Astrocyte (in vitro differentiated cells and primary cell): ENCODE measurements at regions not wholly inside any gene's neighbourhood (a gene's known extent, or its start where the extent isn't known, plus 50 kb on each side); places are given as distances from the start of the nearest gene placed in this dataset.

Experiments used
- DNase-seq: peaks from one replicate; pipeline ENCODE4 v3.0.0-alpha.2; 2010; ENCODE audit warnings: low read depth
- FAIRE-seq: peaks from 2 replicates; lab custom pipeline; 2011; peaks lifted over from hg19 to GRCh38; lab: Jason Lieb, UNC
- H2AFZ ChIP-seq: 2 replicates; pipeline ENCODE4 v1.6.0; 2012; ENCODE audit warnings: low read depth, low read length, inconsistent platforms
- H3K27ac ChIP-seq: 2 replicates; pipeline ENCODE4 v1.5.1; 2011; ENCODE audit warnings: low read depth, low read length, inconsistent platforms
- H3K27me3 ChIP-seq: 2 replicates; pipeline ENCODE4 v1.6.0; 2011; ENCODE audit warnings: low read length, inconsistent platforms; ENCODE audit not compliant: insufficient read depth
- H3K36me3 ChIP-seq: 2 replicates; pipeline ENCODE4 v1.5.1; 2011; ENCODE audit warnings: low read length, inconsistent platforms; ENCODE audit not compliant: insufficient read depth
- H3K4me1 ChIP-seq: 2 replicates; pipeline ENCODE4 v1.5.1; 2011; ENCODE audit warnings: low read length, inconsistent platforms; ENCODE audit not compliant: insufficient read depth
- H3K4me2 ChIP-seq: 2 replicates; pipeline ENCODE4 v1.6.0; 2012; ENCODE audit warnings: low read length, inconsistent platforms
- H3K4me3 ChIP-seq: 2 replicates; pipeline ENCODE4 v1.5.1; 2011; ENCODE audit warnings: low read depth, mild to moderate bottlenecking, low read length, inconsistent platforms; ENCODE audit not compliant: insufficient read depth
- H3K79me2 ChIP-seq: 2 replicates; pipeline ENCODE4 v1.6.0; 2012; ENCODE audit warnings: mild to moderate bottlenecking, low read length, inconsistent platforms; ENCODE audit not compliant: insufficient read depth
- H3K9ac ChIP-seq: 2 replicates; pipeline ENCODE4 v1.6.0; 2012; ENCODE audit warnings: mild to moderate bottlenecking, low read length, inconsistent platforms
- H3K9me3 ChIP-seq: 2 replicates; pipeline ENCODE4 v1.5.1; 2012; ENCODE audit warnings: low read depth, mild to moderate bottlenecking, low read length, inconsistent platforms; ENCODE audit not compliant: insufficient read depth
- H4K20me1 ChIP-seq: 2 replicates; pipeline ENCODE4 v1.6.0; 2012; ENCODE audit warnings: low read length, inconsistent platforms; ENCODE audit not compliant: insufficient read depth
- H3K27ac Mint-ChIP-seq: one replicate; pipeline ENCODE4 v1.8.0; 2021; ENCODE audit warnings: mild to moderate bottlenecking, mixed read lengths; ENCODE audit not compliant: unreplicated experiment
- H3K27me3 Mint-ChIP-seq: one replicate; pipeline ENCODE4 v1.8.0; 2021; ENCODE audit warnings: low read depth, mixed read lengths; ENCODE audit not compliant: unreplicated experiment
- H3K36me3 Mint-ChIP-seq: one replicate; pipeline ENCODE4 v1.8.0; 2021; ENCODE audit warnings: low read depth, mixed read lengths; ENCODE audit not compliant: unreplicated experiment
- H3K4me1 Mint-ChIP-seq: one replicate; pipeline ENCODE4 v1.8.0; 2021; ENCODE audit warnings: low read depth, mixed read lengths; ENCODE audit not compliant: unreplicated experiment
- H3K4me3 Mint-ChIP-seq: one replicate; pipeline ENCODE4 v1.8.0; 2021; ENCODE audit warnings: mild to moderate bottlenecking, moderate library complexity, mixed read lengths; ENCODE audit not compliant: unreplicated experiment
- H3K9me3 Mint-ChIP-seq: one replicate; pipeline ENCODE4 v1.8.0; 2021; ENCODE audit warnings: mild to moderate bottlenecking, mixed read lengths; ENCODE audit not compliant: unreplicated experiment
- CTCF ChIP-seq: IDR thresholded peaks from 2 replicates; pipeline ENCODE4 v1.5.1; 2011; ENCODE audit warnings: low read depth, mild to moderate bottlenecking, inconsistent platforms, low read length, moderate library complexity; ENCODE audit not compliant: insufficient read depth
- EZH2 ChIP-seq: IDR thresholded peaks from 2 replicates; pipeline ENCODE4 v1.6.1; 2012; ENCODE audit warnings: mild to moderate bottlenecking, low read length, inconsistent platforms; ENCODE audit not compliant: insufficient read depth

GRCh38 chr15:70164910-70165715, 67.4 kb upstream of the TLE3 start:
- FAIRE-seq (no peak), DNase-seq (no peak)
- Histone ChIP-seq H3K27me3 (peaks cover 6% of the 10 kb centered on the region), H3K4me2 (no peak overlapping the region), H3K9ac (no peak overlapping the region), H3K27ac (no peak overlapping the region), H3K4me3 (no peak overlapping the region), H2AFZ (peak overlapping the region; percentile 16), H3K9me3 (peaks cover 5% of the 10 kb centered on the region), H4K20me1 (no peaks in the 10 kb centered on the region), H3K36me3 (no peaks in the 10 kb centered on the region), H3K79me2 (no peaks in the 10 kb centered on the region), H3K4me1 (peaks cover 2% of the 10 kb centered on the region)
- no peaks in the 10 kb centered on the region for H3K36me3 Mint-ChIP-seq
- H3K27me3 Mint-ChIP-seq = peaks cover 61% of the 10 kb centered on the region
- H3K4me3 Mint-ChIP-seq = no peak overlapping the region
- TF ChIP-seq EZH2 = no peak
- TF ChIP-seq CTCF = no peak
- H3K4me1 Mint-ChIP-seq = peaks cover 18% of the 10 kb centered on the region
- H3K9me3 Mint-ChIP-seq = peaks cover 5% of the 10 kb centered on the region
- no peak overlapping the region for H3K27ac Mint-ChIP-seq

GRCh38 chr15:70164156-70164900, 66.6 kb upstream of the TLE3 start:
- H3K9me3 Mint-ChIP-seq = peaks cover 5% of the 10 kb centered on the region
- H3K27ac ChIP-seq = no peak overlapping the region
- no peaks in the 10 kb centered on the region for H3K79me2 ChIP-seq
- H3K36me3 ChIP-seq = no peaks in the 10 kb centered on the region
- no peaks in the 10 kb centered on the region for H3K36me3 Mint-ChIP-seq
- FAIRE-seq (no peak), DNase-seq (no peak)
- no peaks in the 10 kb centered on the region for H4K20me1 ChIP-seq
- H3K9ac ChIP-seq = no peak overlapping the region
- H3K27ac Mint-ChIP-seq = no peak overlapping the region
- no peak overlapping the region for H3K4me3 Mint-ChIP-seq
- peaks cover 60% of the 10 kb centered on the region for H3K27me3 Mint-ChIP-seq
- no peak overlapping the region for H3K4me2 ChIP-seq
- peaks cover 24% of the 10 kb centered on the region for H3K4me1 Mint-ChIP-seq
- H2AFZ ChIP-seq = no peak overlapping the region
- TF ChIP-seq CTCF (no peak), EZH2 (no peak)
- H3K9me3 ChIP-seq = peaks cover 5% of the 10 kb centered on the region
- peaks cover 6% of the 10 kb centered on the region for H3K27me3 ChIP-seq
- no peak overlapping the region for H3K4me3 ChIP-seq
- peaks cover 2% of the 10 kb centered on the region for H3K4me1 ChIP-seq
